ENCODE measurements at regions not wholly inside any gene's neighbourhood (a gene's known extent, or its start where the extent isn't known, plus 50 kb on each side); places are given as distances from the start of the nearest gene placed in this dataset.

- TF ChIP-seq MYC (IDR thresholded peaks at IDR 0.05; ENCODE audit: low read depth, low read length) (no peak), CTCF (IDR thresholded peaks at IDR 0.05; ENCODE audit: low read depth, low read length) (no peak), POLR2A (IDR thresholded peaks at IDR 0.05; ENCODE audit: extremely low read depth, insufficient read length) (no peak), MAX (IDR thresholded peaks at IDR 0.05; ENCODE audit: low read depth, low read length) (no peak)
- no peak overlapping the region for H3K4me3 ChIP-seq (ENCODE audit: low read depth, low read length)
- DNase-seq (ENCODE audit: low read depth) = no peak
Observed at GRCh38 chr7:98701372-98701771, 84.3 kb downstream of the NPTX2 start.

- no peak overlapping the region for H3K4me3 ChIP-seq (ENCODE audit: low read depth, low read length)
- no peak for DNase-seq (ENCODE audit: low read depth)
- no peak for TF ChIP-seq MAX (IDR thresholded peaks at IDR 0.05; ENCODE audit: low read depth, low read length)
- TF ChIP-seq POLR2A (IDR thresholded peaks at IDR 0.05; ENCODE audit: extremely low read depth, insufficient read length) = no peak
- TF ChIP-seq CTCF (IDR thresholded peaks at IDR 0.05; ENCODE audit: low read depth, low read length) = no peak
- TF ChIP-seq MYC (IDR thresholded peaks at IDR 0.05; ENCODE audit: low read depth, low read length) = no peak
Observed at GRCh38 chr7:98702021-98702420, 84.9 kb downstream of the NPTX2 start.

- no peak overlapping the region for H3K4me3 ChIP-seq (ENCODE audit: low read depth, low read length)
- TF ChIP-seq POLR2A (IDR thresholded peaks at IDR 0.05; ENCODE audit: extremely low read depth, insufficient read length) (no peak), CTCF (IDR thresholded peaks at IDR 0.05; ENCODE audit: low read depth, low read length) (no peak), MAX (IDR thresholded peaks at IDR 0.05; ENCODE audit: low read depth, low read length) (peak; percentile 75), MYC (IDR thresholded peaks at IDR 0.05; ENCODE audit: low read depth, low read length) (peak; percentile 52; the same call in 1 of the 2 replicates)
- DNase-seq (ENCODE audit: low read depth) = peak; percentile 51
Observed at GRCh38 chr7:98703916-98704315, 86.8 kb downstream of the NPTX2 start.

- no peak for DNase-seq (ENCODE audit: low read depth)
- TF ChIP-seq MYC (IDR thresholded peaks at IDR 0.05; ENCODE audit: low read depth, low read length) (no peak), MAX (IDR thresholded peaks at IDR 0.05; ENCODE audit: low read depth, low read length) (no peak), POLR2A (IDR thresholded peaks at IDR 0.05; ENCODE audit: extremely low read depth, insufficient read length) (no peak), CTCF (IDR thresholded peaks at IDR 0.05; ENCODE audit: low read depth, low read length) (no peak)
- H3K4me3 ChIP-seq (ENCODE audit: low read depth, low read length) = no peak overlapping the region
Observed at GRCh38 chr7:98705626-98706025, 88.5 kb downstream of the NPTX2 start.

GRCh38 chr7:98707076-98707475, 90.0 kb downstream of the NPTX2 start:
- TF ChIP-seq POLR2A (IDR thresholded peaks at IDR 0.05; ENCODE audit: extremely low read depth, insufficient read length) (no peak), MYC (IDR thresholded peaks at IDR 0.05; ENCODE audit: low read depth, low read length) (no peak), MAX (IDR thresholded peaks at IDR 0.05; ENCODE audit: low read depth, low read length) (no peak), CTCF (IDR thresholded peaks at IDR 0.05; ENCODE audit: low read depth, low read length) (no peak)
- H3K4me3 ChIP-seq (ENCODE audit: low read depth, low read length) = no peak overlapping the region
- no peak for DNase-seq (ENCODE audit: low read depth)

- no peak for TF ChIP-seq MYC (IDR thresholded peaks at IDR 0.05; ENCODE audit: low read depth, low read length)
- no peak for TF ChIP-seq POLR2A (IDR thresholded peaks at IDR 0.05; ENCODE audit: extremely low read depth, insufficient read length)
- no peak for TF ChIP-seq MAX (IDR thresholded peaks at IDR 0.05; ENCODE audit: low read depth, low read length)
- DNase-seq (ENCODE audit: low read depth) = no peak
- no peak overlapping the region for H3K4me3 ChIP-seq (ENCODE audit: low read depth, low read length)
Observed at GRCh38 chr7:98711945-98712344, 94.9 kb downstream of the NPTX2 start.

Data from NB4 (cell line).